ENCODE measurements at regions not wholly inside any gene's neighbourhood (a gene's known extent, or its start where the extent isn't known, plus 50 kb on each side); places are given as distances from the start of the nearest gene placed in this dataset.

- 72% methylated on average over 8 of the region's 8 CpGs for WGBS (ENCODE audit: insufficient coverage, low coverage, low lambda C conversion rate, missing lambda C conversion rate)
- no peaks in the 10 kb centered on the region for H3K27me3 ChIP-seq
These were observed 74.7 kb upstream of the DLG1 start for GRCh38 chr3:197373096-197373495.

GRCh38 chr3:197372047-197372661, 73.7 kb upstream of the DLG1 start:
- Histone ChIP-seq H3K4me1 (peaks cover 0 to 8% (median 2%) of the 10 kb centered on the region in 4 donors), H3K36me3 (no peaks in the 10 kb centered on the region), H3K27me3 (no peaks in the 10 kb centered on the region), H3K9me3 (no peaks in the 10 kb centered on the region), H3K4me3 (no peak overlapping the region), H3K27ac (no peak overlapping the region)
- 58% methylated on average over 6 of the region's 7 CpGs for WGBS (ENCODE audit: insufficient coverage, low coverage, low lambda C conversion rate, missing lambda C conversion rate)
- ATAC-seq (no peak), DNase-seq (no peak)
- TF ChIP-seq CTCF (IDR thresholded peaks at IDR 0.05) (no peak), POLR2A (IDR thresholded peaks at IDR 0.05) (no peak)
- intact Hi-C loops (cut with DNase I), result no loop called here

More at GRCh38 chr3:197373096-197373495, 74.7 kb upstream of the DLG1 start:
- DNase-seq (no peak), ATAC-seq (no peak)
- Histone ChIP-seq H3K9me3 (no peaks in the 10 kb centered on the region), H3K4me3 (no peak overlapping the region), H3K27ac (no peak overlapping the region), H3K4me1 (peaks cover 0 to 10% (median 2%) of the 10 kb centered on the region in 4 donors), H3K36me3 (no peaks in the 10 kb centered on the region)
- intact Hi-C loops (cut with DNase I), result no loop called here
- TF ChIP-seq CTCF (IDR thresholded peaks at IDR 0.05), result no peak
- TF ChIP-seq POLR2A (IDR thresholded peaks at IDR 0.05), result no peak

GRCh38 chr3:197371591-197372046, 73.2 kb upstream of the DLG1 start:
- H3K4me1 ChIP-seq, result peaks cover 0 to 2% (median under 1%) of the 10 kb centered on the region in 4 donors
- intact Hi-C loops (cut with DNase I), result no loop called here
- 86% methylated on average over 1 of the region's 1 CpG for WGBS (ENCODE audit: insufficient coverage, low coverage, low lambda C conversion rate, missing lambda C conversion rate)
- ATAC-seq, result no peak
- no peak overlapping the region for H3K27ac ChIP-seq
- TF ChIP-seq POLR2A (IDR thresholded peaks at IDR 0.05), result no peak
- no peak for TF ChIP-seq CTCF (IDR thresholded peaks at IDR 0.05)
- no peaks in the 10 kb centered on the region for H3K36me3 ChIP-seq
- H3K27me3 ChIP-seq, result no peaks in the 10 kb centered on the region
- DNase-seq, result no peak
- H3K9me3 ChIP-seq, result no peaks in the 10 kb centered on the region
- no peak overlapping the region for H3K4me3 ChIP-seq

- Histone ChIP-seq H3K27me3 (no peaks in the 10 kb centered on the region), H3K36me3 (no peaks in the 10 kb centered on the region), H3K4me1 (no peaks in the 10 kb centered on the region), H3K4me3 (no peak overlapping the region), H3K9me3 (no peaks in the 10 kb centered on the region), H3K27ac (no peak overlapping the region)
- WGBS (ENCODE audit: insufficient coverage, low coverage, low lambda C conversion rate, missing lambda C conversion rate), result 78% methylated on average over 2 of the region's 2 CpGs
- intact Hi-C loops (cut with DNase I), result no loop called here
- TF ChIP-seq CTCF (IDR thresholded peaks at IDR 0.05) (no peak), POLR2A (IDR thresholded peaks at IDR 0.05) (no peak)
- ATAC-seq, result no peak
- DNase-seq, result no peak
These were observed 71.1 kb upstream of the DLG1 start for GRCh38 chr3:197369545-197369944.
